ENCODE measurements at regions not wholly inside any gene's neighbourhood (a gene's known extent, or its start where the extent isn't known, plus 50 kb on each side); places are given as distances from the start of the nearest gene placed in this dataset. TPM values are rescaled to one million over a fixed set of nuclear protein-coding genes. Genes with fewer than 3 reads are reported as not detected.
A peak's percentile ranks its signal among the peaks of the same experiment; 100 is the strongest.
"Not testable (repeated sequence)": the region's sequence is repeated elsewhere in the genome, so short reads cannot be mapped to it uniquely, and the experiment has no call there.

GRCh38 chr1:146281522-146281921 is 52.7 kb upstream of the NOTCH2NLA start:
- H3K4me1 ChIP-seq (replicated peaks in 1 of 2; ENCODE audit: control insufficient read depth in 2 of 2, insufficient read depth in 2 of 2, low read length in 2 of 2); H3K4me3 ChIP-seq; POLR2A ChIA-PET; H3K9me1 ChIP-seq (ENCODE audit: control insufficient read depth, insufficient read depth, low read length); in situ Hi-C loops (cut with MboI); H3K27me3 ChIP-seq (ENCODE audit: control insufficient read depth in 2 of 2, insufficient read depth in 2 of 2, low read length in 2 of 2); DNase-seq (ENCODE audit: extremely low read depth in 1 of 4, low spot score in 3 of 4); H3K9ac ChIP-seq (ENCODE audit: insufficient read depth in 1 of 2, low read depth in 2 of 2, low read length in 2 of 2); intact Hi-C loops (cut with micrococcal nuclease); H3K9me3 ChIP-seq (replicated peaks; ENCODE audit: control insufficient read depth, insufficient read depth, low read depth, low read length); BruUV-seq (replicated peaks); H3K36me3 ChIP-seq (ENCODE audit: control insufficient read depth, insufficient read depth, low read length); H2AFZ ChIP-seq (ENCODE audit: low read depth, low read length); H3K79me2 ChIP-seq (ENCODE audit: control insufficient read depth, insufficient read depth, low read length); ATAC-seq; H3K4me2 ChIP-seq (ENCODE audit: insufficient read depth, low read length); CTCF ChIA-PET (ENCODE audit: low intra/inter-chr PET ratio); H4K20me1 ChIP-seq (replicated peaks; ENCODE audit: control insufficient read depth, insufficient read depth, low read length); H3K27ac ChIP-seq (ENCODE audit: extremely low read depth, low read depth, low read length); FAIRE-seq: not testable (repeated sequence)
- no CpG with 5 or more reads among the region's 4 CpGs for WGBS (ENCODE audit: insufficient coverage, low coverage, missing lambda C conversion rate)

GRCh38 chr1:146278758-146279157 is 49.9 kb upstream of the NOTCH2NLA start:
- CTCF ChIA-PET (ENCODE audit: low intra/inter-chr PET ratio); H3K4me2 ChIP-seq (ENCODE audit: insufficient read depth, low read length); H3K9me3 ChIP-seq (replicated peaks; ENCODE audit: control insufficient read depth, insufficient read depth, low read depth, low read length); H3K9me1 ChIP-seq (ENCODE audit: control insufficient read depth, insufficient read depth, low read length); intact Hi-C loops (cut with micrococcal nuclease); FAIRE-seq; H3K27me3 ChIP-seq (ENCODE audit: control insufficient read depth in 2 of 2, insufficient read depth in 2 of 2, low read length in 2 of 2); H2AFZ ChIP-seq (ENCODE audit: low read depth, low read length); H3K79me2 ChIP-seq (ENCODE audit: control insufficient read depth, insufficient read depth, low read length); H3K4me3 ChIP-seq; H3K9ac ChIP-seq (ENCODE audit: insufficient read depth in 1 of 2, low read depth in 2 of 2, low read length in 2 of 2); POLR2A ChIA-PET; DNase-seq (ENCODE audit: extremely low read depth in 1 of 4, low spot score in 3 of 4); BruUV-seq (replicated peaks); H3K36me3 ChIP-seq (ENCODE audit: control insufficient read depth, insufficient read depth, low read length); H3K4me1 ChIP-seq (replicated peaks in 1 of 2; ENCODE audit: control insufficient read depth in 2 of 2, insufficient read depth in 2 of 2, low read length in 2 of 2); H4K20me1 ChIP-seq (replicated peaks; ENCODE audit: control insufficient read depth, insufficient read depth, low read length); H3K27ac ChIP-seq (ENCODE audit: extremely low read depth, low read depth, low read length); in situ Hi-C loops (cut with MboI): not testable (repeated sequence)
- ATAC-seq = peak; percentile 43; the same call in 2 of the 3 replicates
- no CpG with 5 or more reads among the region's 2 CpGs for WGBS (ENCODE audit: insufficient coverage, low coverage, missing lambda C conversion rate)

Small RNAs in the stretch of these regions (small RNA-seq; reads per million reads assigned to genes)
- gene RF00003 = 10.7 reads per million, percentile 95 among the genes with 10 or more reads in this experiment
- gene RF00619 = not detected
- not detected for gene RNA5SP536
- gene RNU6-1071P = not detected

All from K562 (cell line).